ENCODE measurements at regions not wholly inside any gene's neighbourhood (a gene's known extent, or its start where the extent isn't known, plus 50 kb on each side); places are given as distances from the start of the nearest gene placed in this dataset.
"Not testable (repeated sequence)": the region's sequence is repeated elsewhere in the genome, so short reads cannot be mapped to it uniquely, and the experiment has no call there.

- not testable (repeated sequence) for H3K27me3 Mint-ChIP-seq; H3K4me3 Mint-ChIP-seq; H3K4me1 Mint-ChIP-seq (ENCODE audit: low read depth in 2 of 2); H3K9me3 Mint-ChIP-seq; ATAC-seq; DNase-seq (ENCODE audit: low spot score); H3K36me3 Mint-ChIP-seq; H3K27ac Mint-ChIP-seq
Observed at GRCh38 chr16:29211456-29211855, 195.1 kb downstream of the NPIPB11 start.

- not testable (repeated sequence) for H3K9me3 Mint-ChIP-seq; H3K27me3 Mint-ChIP-seq; H3K27ac Mint-ChIP-seq; ATAC-seq; H3K4me3 Mint-ChIP-seq; H3K4me1 Mint-ChIP-seq (ENCODE audit: low read depth in 2 of 2)
- peaks cover 11% of the 10 kb centered on the region for H3K36me3 Mint-ChIP-seq
- peak; percentile 31 for DNase-seq (ENCODE audit: low spot score)
Observed at GRCh38 chr16:29210299-29211150, 196.0 kb downstream of the NPIPB11 start.

GRCh38 chr16:29206120-29206519 lies 200.4 kb downstream of the NPIPB11 start:
- H3K36me3 Mint-ChIP-seq = peaks cover 12% of the 10 kb centered on the region
- H3K9me3 Mint-ChIP-seq; H3K4me3 Mint-ChIP-seq; H3K27ac Mint-ChIP-seq; H3K4me1 Mint-ChIP-seq (ENCODE audit: low read depth in 2 of 2); ATAC-seq; H3K27me3 Mint-ChIP-seq: not testable (repeated sequence)
- peak; percentile 31 for DNase-seq (ENCODE audit: low spot score)

GRCh38 chr16:29205151-29205550 lies 201.4 kb downstream of the NPIPB11 start:
- not testable (repeated sequence) for H3K9me3 Mint-ChIP-seq; H3K4me1 Mint-ChIP-seq (ENCODE audit: low read depth in 2 of 2); H3K27ac Mint-ChIP-seq; H3K4me3 Mint-ChIP-seq; ATAC-seq; H3K27me3 Mint-ChIP-seq
- DNase-seq (ENCODE audit: low spot score) = peak; percentile 18
- peaks cover 12% of the 10 kb centered on the region for H3K36me3 Mint-ChIP-seq

- ATAC-seq (no peak), DNase-seq (ENCODE audit: low spot score) (peak; percentile 40)
- peaks cover 12% of the 10 kb centered on the region for H3K36me3 Mint-ChIP-seq
- H3K27me3 Mint-ChIP-seq = no peaks in the 10 kb centered on the region
- H3K4me1 Mint-ChIP-seq (ENCODE audit: low read depth in 2 of 2) = peaks cover 0 to 7% of the 10 kb centered on the region in 2 donors
- H3K4me3 Mint-ChIP-seq = no peak overlapping the region
- H3K27ac Mint-ChIP-seq = no peak overlapping the region
- peaks cover 3% of the 10 kb centered on the region for H3K9me3 Mint-ChIP-seq
Observed at GRCh38 chr16:29204806-29205135, 201.7 kb downstream of the NPIPB11 start.

- not testable (repeated sequence) for DNase-seq (ENCODE audit: low spot score); H3K27ac Mint-ChIP-seq; H3K27me3 Mint-ChIP-seq; H3K4me3 Mint-ChIP-seq; H3K4me1 Mint-ChIP-seq (ENCODE audit: low read depth in 2 of 2); H3K9me3 Mint-ChIP-seq; ATAC-seq
- H3K36me3 Mint-ChIP-seq = peaks cover 12% of the 10 kb centered on the region
Observed at GRCh38 chr16:29203933-29204805, 202.3 kb downstream of the NPIPB11 start.

- not testable (repeated sequence) for H3K4me3 Mint-ChIP-seq; H3K9me3 Mint-ChIP-seq; H3K27me3 Mint-ChIP-seq; H3K4me1 Mint-ChIP-seq (ENCODE audit: low read depth in 2 of 2); ATAC-seq; H3K27ac Mint-ChIP-seq
- DNase-seq (ENCODE audit: low spot score) = peak; percentile 37
- H3K36me3 Mint-ChIP-seq = peaks cover 12% of the 10 kb centered on the region
Observed at GRCh38 chr16:29203046-29203932, 203.2 kb downstream of the NPIPB11 start.

- DNase-seq (ENCODE audit: low spot score); H3K27me3 Mint-ChIP-seq; H3K4me3 Mint-ChIP-seq: not testable (repeated sequence)
Observed at GRCh38 chr16:29202642-29203041, 203.9 kb downstream of the NPIPB11 start.

GRCh38 chr16:29202025-29202632 lies 204.4 kb downstream of the NPIPB11 start:
- not testable (repeated sequence) for H3K4me3 Mint-ChIP-seq

More at GRCh38 chr16:29202642-29203041, 203.9 kb downstream of the NPIPB11 start:
- H3K27ac Mint-ChIP-seq, ATAC-seq, H3K9me3 Mint-ChIP-seq: not testable (repeated sequence)
- Mint-ChIP-seq H3K36me3 (peaks cover 12% of the 10 kb centered on the region), H3K4me1 (ENCODE audit: low read depth in 2 of 2) (peaks cover 6 to 12% of the 10 kb centered on the region in 2 donors)

GRCh38 chr16:29201296-29202024 lies 205.1 kb downstream of the NPIPB11 start:
- H3K9me3 Mint-ChIP-seq, H3K4me3 Mint-ChIP-seq, ATAC-seq, H3K36me3 Mint-ChIP-seq, H3K27me3 Mint-ChIP-seq, H3K27ac Mint-ChIP-seq: not testable (repeated sequence)
- H3K4me1 Mint-ChIP-seq (ENCODE audit: low read depth in 2 of 2) = peaks cover 13 to 17% of the 10 kb centered on the region in 2 donors
- DNase-seq (ENCODE audit: low spot score) = peak; percentile 34

More at GRCh38 chr16:29202025-29202632, 204.4 kb downstream of the NPIPB11 start:
- DNase-seq (ENCODE audit: low spot score) = peak; percentile 38
- peaks cover 12% of the 10 kb centered on the region for H3K36me3 Mint-ChIP-seq
- not testable (repeated sequence) for H3K9me3 Mint-ChIP-seq, ATAC-seq, H3K27me3 Mint-ChIP-seq, H3K27ac Mint-ChIP-seq
- peaks cover 11 to 16% of the 10 kb centered on the region in 2 donors for H3K4me1 Mint-ChIP-seq (ENCODE audit: low read depth in 2 of 2)

- not testable (repeated sequence) for DNase-seq (ENCODE audit: low spot score); H3K36me3 Mint-ChIP-seq; H3K27ac Mint-ChIP-seq; H3K27me3 Mint-ChIP-seq; H3K9me3 Mint-ChIP-seq; ATAC-seq; H3K4me3 Mint-ChIP-seq
- peaks cover 13 to 14% of the 10 kb centered on the region in 2 donors for H3K4me1 Mint-ChIP-seq (ENCODE audit: low read depth in 2 of 2)
Observed at GRCh38 chr16:29200681-29201080, 205.8 kb downstream of the NPIPB11 start.

- not testable (repeated sequence) for H3K27me3 Mint-ChIP-seq, H3K9me3 Mint-ChIP-seq, H3K4me3 Mint-ChIP-seq, ATAC-seq, H3K27ac Mint-ChIP-seq, H3K36me3 Mint-ChIP-seq
- DNase-seq (ENCODE audit: low spot score) = peak; percentile 18
- peaks cover 13 to 14% of the 10 kb centered on the region in 2 donors for H3K4me1 Mint-ChIP-seq (ENCODE audit: low read depth in 2 of 2)
Observed at GRCh38 chr16:29200135-29200601, 206.3 kb downstream of the NPIPB11 start.
